Endothelial cell (in vitro differentiated cells): ENCODE measurements at regions not wholly inside any gene's neighbourhood (a gene's known extent, or its start where the extent isn't known, plus 50 kb on each side); places are given as distances from the start of the nearest gene placed in this dataset.

Experiments used
- DNase-seq: peaks from one replicate; pipeline ENCODE4 v3.0.0; 2021; ENCODE audit warnings: low spot score
- H3K27ac Mint-ChIP-seq: one replicate; pipeline ENCODE4 v1.8.0; 2021; ENCODE audit warnings: mixed read lengths, inconsistent platforms; ENCODE audit not compliant: unreplicated experiment
- H3K27me3 Mint-ChIP-seq: one replicate; pipeline ENCODE4 v1.8.0; 2021; ENCODE audit warnings: mild to moderate bottlenecking, moderate library complexity, mixed read lengths, inconsistent platforms; ENCODE audit not compliant: unreplicated experiment
- H3K36me3 Mint-ChIP-seq: one replicate; pipeline ENCODE4 v1.8.0; 2021; ENCODE audit warnings: mild to moderate bottlenecking, low read depth, mixed read lengths, inconsistent platforms; ENCODE audit not compliant: unreplicated experiment
- H3K4me1 Mint-ChIP-seq: one replicate; pipeline ENCODE4 v1.8.0; 2021; ENCODE audit warnings: mild to moderate bottlenecking, mixed read lengths, inconsistent platforms; ENCODE audit not compliant: unreplicated experiment
- H3K4me3 Mint-ChIP-seq: one replicate; pipeline ENCODE4 v1.8.0; 2021; ENCODE audit warnings: mild to moderate bottlenecking, mixed read lengths, inconsistent platforms; ENCODE audit not compliant: unreplicated experiment
- H3K9me3 Mint-ChIP-seq: one replicate; pipeline ENCODE4 v1.8.0; 2021; ENCODE audit warnings: mixed read lengths, inconsistent platforms; ENCODE audit not compliant: unreplicated experiment
- CTCF ChIP-seq: fragments of 200-600 bp; sonication (generic); IDR thresholded peaks from one replicate; pipeline ENCODE4 v1.5.0; 2021; ENCODE audit warnings: antibody characterized with exemption; ENCODE audit not compliant: unreplicated experiment

GRCh38 chr1:187682112-187682511, 853.4 kb downstream of the PLA2G4A start:
- DNase-seq = no peak

GRCh38 chr1:187685333-187685732, 856.6 kb downstream of the PLA2G4A start:
- Mint-ChIP-seq H3K27ac (no peak overlapping the region), H3K4me3 (no peak overlapping the region), H3K27me3 (no peaks in the 10 kb centered on the region), H3K9me3 (no peaks in the 10 kb centered on the region), H3K36me3 (no peaks in the 10 kb centered on the region), H3K4me1 (no peaks in the 10 kb centered on the region)
- no peak for DNase-seq
- no peak for TF ChIP-seq CTCF

More at GRCh38 chr1:187682112-187682511, 853.4 kb downstream of the PLA2G4A start:
- Mint-ChIP-seq H3K36me3 (no peaks in the 10 kb centered on the region), H3K4me3 (no peak overlapping the region), H3K9me3 (no peaks in the 10 kb centered on the region), H3K27me3 (no peaks in the 10 kb centered on the region), H3K4me1 (no peaks in the 10 kb centered on the region), H3K27ac (no peak overlapping the region)
- no peak for TF ChIP-seq CTCF

- Mint-ChIP-seq H3K4me1 (no peaks in the 10 kb centered on the region), H3K36me3 (no peaks in the 10 kb centered on the region), H3K9me3 (no peaks in the 10 kb centered on the region), H3K27me3 (no peaks in the 10 kb centered on the region), H3K4me3 (no peak overlapping the region), H3K27ac (no peak overlapping the region)
- no peak for TF ChIP-seq CTCF
- no peak for DNase-seq
Observed at GRCh38 chr1:187689129-187689528, 860.4 kb downstream of the PLA2G4A start.

GRCh38 chr1:187691439-187691838, 862.7 kb downstream of the PLA2G4A start:
- Mint-ChIP-seq H3K27ac (no peak overlapping the region), H3K4me3 (no peak overlapping the region), H3K36me3 (no peaks in the 10 kb centered on the region), H3K27me3 (no peaks in the 10 kb centered on the region), H3K9me3 (no peaks in the 10 kb centered on the region), H3K4me1 (no peaks in the 10 kb centered on the region)
- DNase-seq = no peak
- TF ChIP-seq CTCF = no peak

- no peak overlapping the region for H3K4me3 Mint-ChIP-seq
- no peaks in the 10 kb centered on the region for H3K9me3 Mint-ChIP-seq
- no peaks in the 10 kb centered on the region for H3K4me1 Mint-ChIP-seq
- H3K27me3 Mint-ChIP-seq = no peaks in the 10 kb centered on the region
- H3K27ac Mint-ChIP-seq = no peak overlapping the region
- no peak for DNase-seq
- no peak for TF ChIP-seq CTCF
- H3K36me3 Mint-ChIP-seq = no peaks in the 10 kb centered on the region
Observed at GRCh38 chr1:187692799-187693198, 864.0 kb downstream of the PLA2G4A start.
